A673 (cell line): ENCODE measurements at regions not wholly inside any gene's neighbourhood (a gene's known extent, or its start where the extent isn't known, plus 50 kb on each side); places are given as distances from the start of the nearest gene placed in this dataset.

Source experiments
- BruUV-seq: library from RNA; stranded (reverse); fragments of 400-500 nt; replicated peaks from 2 replicates; lab custom pipeline; 2021; lab: Mats Ljungman, UMichigan
- CTCF ChIA-PET: fragments of 300-600 bp; sonication (Branson Sonifier 250); formaldehyde crosslinking; loops from one replicate; lab custom pipeline; 2022; ENCODE audit warnings: antibody characterized with exemption; lab: Charles Lee
- POLR2A ChIA-PET: fragments of 300-600 bp; sonication (Branson Sonifier 250); formaldehyde crosslinking; loops from one replicate; lab custom pipeline; 2022; ENCODE audit warnings: antibody characterized with exemption; ENCODE audit not compliant: low non-redundant PET; lab: Charles Lee
- DNase-seq: peaks from one replicate; pipeline ENCODE4 v3.0.0-alpha.2; 2015; ENCODE audit warnings: low spot score
- H3K27ac ChIP-seq: fragments of 200-600 bp; sonication (generic); 2 replicates; pipeline ENCODE4 v1.5.1; 2016; ENCODE audit warnings: mixed run types, low read depth, mild to moderate bottlenecking, mixed read lengths, antibody characterized with exemption, low read length; ENCODE audit not compliant: poor library complexity, severe bottlenecking
- H3K27me3 ChIP-seq: fragments of 200-600 bp; sonication (generic); replicated peaks from 2 replicates; pipeline ENCODE4 v1.6.1; 2017; ENCODE audit warnings: mixed run types, low read depth, mild to moderate bottlenecking, mixed read lengths, antibody characterized with exemption, low read length; ENCODE audit not compliant: insufficient read depth, poor library complexity
- H3K36me3 ChIP-seq: fragments of 200-600 bp; sonication (generic); 2 replicates; pipeline ENCODE4 v1.6.1; 2016; ENCODE audit warnings: mixed run types, mild to moderate bottlenecking, mixed read lengths, antibody characterized with exemption, low read length; ENCODE audit not compliant: insufficient read depth, poor library complexity, severe bottlenecking
- H3K4me1 ChIP-seq: fragments of 200-600 bp; sonication (generic); 2 replicates; pipeline ENCODE4 v1.6.1; 2017; ENCODE audit warnings: mixed run types, mild to moderate bottlenecking, mixed read lengths, antibody characterized with exemption, low read length; ENCODE audit not compliant: insufficient read depth, poor library complexity, severe bottlenecking
- H3K4me3 ChIP-seq: fragments of 200-600 bp; sonication (generic); 2 replicates; pipeline ENCODE4 v1.5.1; 2016; ENCODE audit warnings: low read depth, mixed run types, mild to moderate bottlenecking, mixed read lengths, low read length; ENCODE audit not compliant: poor library complexity, severe bottlenecking
- H3K9me3 ChIP-seq: fragments of 200-600 bp; sonication (generic); 2 replicates; pipeline ENCODE4 v1.6.1; 2016; ENCODE audit warnings: mixed run types, low read depth, mild to moderate bottlenecking, mixed read lengths, antibody characterized with exemption, low read length; ENCODE audit not compliant: poor library complexity, severe bottlenecking
- EZH2 ChIP-seq: fragments of 200-600 bp; sonication (generic); IDR thresholded peaks from 2 replicates; pipeline ENCODE4 v1.6.1; 2017; ENCODE audit warnings: borderline replicate concordance, low read depth, mild to moderate bottlenecking, mixed read lengths, antibody characterized with exemption, low read length; ENCODE audit not compliant: poor library complexity, severe bottlenecking
- intact Hi-C: fragments of 100-400 bp; cut with micrococcal nuclease; formaldehyde crosslinking; loops from one replicate; pipeline ENCODE4 v1.10.0; 2022; ENCODE audit not compliant: unreplicated experiment
- TF ChIP-seq, protein P1 (sequence below): fragments of 300-800, 200-600 bp; sonication (generic); conservative IDR thresholded peaks from 2 replicates; pipeline ENCODE4 v1.5.1; 2017; ENCODE audit warnings: low read depth, mild to moderate bottlenecking, antibody characterized with exemption, low read length, moderate library complexity, mixed read lengths

GRCh38 chr15:97661796-97662195 is 298.7 kb upstream of the ARRDC4 start:
- Histone ChIP-seq H3K9me3 (no peaks in the 10 kb centered on the region), H3K27ac (no peak overlapping the region), H3K27me3 (no peaks in the 10 kb centered on the region), H3K4me3 (no peak overlapping the region), H3K4me1 (no peaks in the 10 kb centered on the region), H3K36me3 (no peaks in the 10 kb centered on the region)
- intact Hi-C loops, result no loop called here
- TF ChIP-seq, protein P1, sequence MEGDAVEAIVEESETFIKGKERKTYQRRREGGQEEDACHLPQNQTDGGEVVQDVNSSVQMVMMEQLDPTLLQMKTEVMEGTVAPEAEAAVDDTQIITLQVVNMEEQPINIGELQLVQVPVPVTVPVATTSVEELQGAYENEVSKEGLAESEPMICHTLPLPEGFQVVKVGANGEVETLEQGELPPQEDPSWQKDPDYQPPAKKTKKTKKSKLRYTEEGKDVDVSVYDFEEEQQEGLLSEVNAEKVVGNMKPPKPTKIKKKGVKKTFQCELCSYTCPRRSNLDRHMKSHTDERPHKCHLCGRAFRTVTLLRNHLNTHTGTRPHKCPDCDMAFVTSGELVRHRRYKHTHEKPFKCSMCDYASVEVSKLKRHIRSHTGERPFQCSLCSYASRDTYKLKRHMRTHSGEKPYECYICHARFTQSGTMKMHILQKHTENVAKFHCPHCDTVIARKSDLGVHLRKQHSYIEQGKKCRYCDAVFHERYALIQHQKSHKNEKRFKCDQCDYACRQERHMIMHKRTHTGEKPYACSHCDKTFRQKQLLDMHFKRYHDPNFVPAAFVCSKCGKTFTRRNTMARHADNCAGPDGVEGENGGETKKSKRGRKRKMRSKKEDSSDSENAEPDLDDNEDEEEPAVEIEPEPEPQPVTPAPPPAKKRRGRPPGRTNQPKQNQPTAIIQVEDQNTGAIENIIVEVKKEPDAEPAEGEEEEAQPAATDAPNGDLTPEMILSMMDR, result no peak
- TF ChIP-seq EZH2, result no peak
- CTCF ChIA-PET, result no interaction called here
- no peak for DNase-seq
- POLR2A ChIA-PET, result no interaction called here
- no TSS peak for BruUV-seq

DNA sequence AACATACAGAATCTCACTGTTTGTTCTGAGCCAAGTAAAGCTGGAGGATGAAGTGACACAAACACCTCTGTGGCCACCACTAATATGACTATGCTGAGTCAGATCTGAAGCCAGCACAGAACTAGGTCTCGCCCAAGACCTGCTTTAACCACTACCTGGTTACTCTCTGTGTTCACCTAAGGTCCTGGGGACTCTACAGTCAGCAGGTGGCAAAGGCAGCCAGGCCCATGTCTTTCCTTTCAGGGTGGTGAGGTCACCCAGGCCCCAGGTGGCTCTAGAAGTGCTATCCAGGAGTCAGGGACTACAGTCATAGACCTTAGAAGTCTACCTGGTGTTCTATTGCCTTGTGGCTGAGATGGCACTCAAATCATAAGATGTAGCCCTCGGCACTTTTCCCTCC is 287.9 kb upstream of the ARRDC4 start:
- DNase-seq, result no peak
- CTCF ChIA-PET, result no interaction called here
- TF ChIP-seq EZH2, result no peak
- TF ChIP-seq, protein P1, result no peak
- no peaks in the 10 kb centered on the region for H3K36me3 ChIP-seq
- no peak overlapping the region for H3K27ac ChIP-seq
- intact Hi-C loops, result no loop called here
- no peaks in the 10 kb centered on the region for H3K27me3 ChIP-seq
- POLR2A ChIA-PET, result no interaction called here
- H3K9me3 ChIP-seq, result no peaks in the 10 kb centered on the region
- H3K4me3 ChIP-seq, result no peak overlapping the region
- H3K4me1 ChIP-seq, result no peaks in the 10 kb centered on the region
- no TSS peak for BruUV-seq

DNA sequence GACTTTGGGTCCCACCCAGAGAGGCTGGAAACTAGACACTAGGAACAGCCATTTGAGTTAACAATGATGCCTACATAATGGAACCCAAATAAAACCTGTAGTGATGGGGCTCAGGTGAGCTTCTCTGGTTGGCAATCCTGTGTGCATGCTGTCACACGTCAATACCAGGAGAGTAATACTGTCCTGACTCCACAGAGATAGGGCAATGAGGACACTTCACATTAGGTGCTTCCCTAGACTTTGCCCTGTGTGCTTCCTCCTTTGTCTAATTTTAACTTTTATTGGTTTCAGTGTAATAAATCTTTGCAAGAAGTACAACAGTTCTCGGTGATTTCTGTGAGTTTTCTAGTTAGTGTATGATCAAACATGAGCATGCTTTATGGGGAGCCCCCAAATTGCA is 281.8 kb upstream of the ARRDC4 start:
- no peak for TF ChIP-seq EZH2
- TF ChIP-seq, protein P1, result no peak
- no peak overlapping the region for H3K4me3 ChIP-seq
- ChIA-PET POLR2A (no interaction called here), CTCF (no interaction called here)
- DNase-seq, result no peak
- intact Hi-C loops, result no loop called here
- H3K36me3 ChIP-seq, result no peaks in the 10 kb centered on the region
- no peak overlapping the region for H3K27ac ChIP-seq
- BruUV-seq, result no TSS peak
- H3K4me1 ChIP-seq, result no peaks in the 10 kb centered on the region
- H3K9me3 ChIP-seq, result no peaks in the 10 kb centered on the region
- peaks cover 13% of the 10 kb centered on the region for H3K27me3 ChIP-seq
